Liver (tissue), 2 donors: ENCODE measurements at regions not wholly inside any gene's neighbourhood (a gene's known extent, or its start where the extent isn't known, plus 50 kb on each side); places are given as distances from the start of the nearest gene placed in this dataset.

Source experiments
- CTCF ChIP-seq: fragments of 150-350 bp; IDR thresholded peaks from 2 replicates; pipeline ENCODE4 v1.5.1; 2017; ENCODE audit warnings: improper control_type of control experiment, low read depth, low read length; ENCODE audit not compliant: missing input control
- MAX ChIP-seq: IDR thresholded peaks from 2 replicates; pipeline ENCODE4 v1.6.1; 2016; ENCODE audit warnings: antibody characterized with exemption
- donor health status: healthy.

DNA sequence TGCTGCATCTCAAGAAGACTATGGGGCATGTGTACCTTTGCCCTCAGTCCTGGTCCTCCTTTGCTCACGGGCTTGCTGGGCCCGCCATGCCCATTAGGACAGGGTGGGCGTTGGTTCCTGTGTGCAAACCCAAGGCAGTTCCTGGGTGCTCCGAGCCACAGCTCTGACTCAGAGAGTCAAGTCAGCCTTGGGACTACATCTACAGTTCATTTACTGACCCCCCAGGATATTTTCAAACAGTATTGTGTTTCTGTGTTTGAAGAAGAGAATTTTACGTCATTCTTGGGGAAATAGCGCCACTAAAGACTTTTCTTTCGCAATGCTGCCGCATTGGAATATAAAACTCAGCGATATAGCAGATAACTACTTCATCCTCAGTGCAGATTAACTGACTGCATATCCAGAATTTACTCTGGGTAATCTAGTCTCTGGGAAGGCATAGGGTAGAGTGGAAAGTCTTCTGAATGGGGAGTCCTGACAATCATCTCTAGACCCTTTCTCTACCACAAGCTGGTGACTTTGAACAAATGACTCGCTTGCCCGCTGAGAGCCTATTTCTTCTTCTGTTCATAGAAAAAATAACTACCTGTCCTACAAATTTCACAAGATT is 638.9 kb upstream of the FZD8 start:
- TF ChIP-seq CTCF = no peak
- TF ChIP-seq MAX = no peak
